GM06990 (cell line): ENCODE measurements at regions not wholly inside any gene's neighbourhood (a gene's known extent, or its start where the extent isn't known, plus 50 kb on each side); places are given as distances from the start of the nearest gene placed in this dataset.

Experiments used
- DNase-seq: peaks from one replicate; pipeline ENCODE4 v3.0.0-alpha.2; 2011; ENCODE audit not compliant: insufficient read length; ENCODE audit errors: extremely low read depth
- H3K27me3 ChIP-seq: replicated peaks from 2 replicates; pipeline ENCODE4 v1.6.0; 2011; ENCODE audit warnings: low read length; ENCODE audit not compliant: control insufficient read depth, insufficient read depth
- H3K36me3 ChIP-seq: 2 replicates; pipeline ENCODE4 v1.5.1; 2011; ENCODE audit warnings: low read length; ENCODE audit not compliant: control insufficient read depth, insufficient read depth
- H3K4me3 ChIP-seq: replicated peaks from 2 replicates; pipeline ENCODE4 v1.5.1; 2011; ENCODE audit warnings: low read depth, mild to moderate bottlenecking, control low read depth, low read length
- TF ChIP-seq, protein P1 (sequence below): IDR thresholded peaks from 2 replicates; pipeline ENCODE4 v1.5.1; 2011; ENCODE audit warnings: low read length, control low read depth, mild to moderate bottlenecking, inconsistent platforms; ENCODE audit not compliant: insufficient read depth, poor library complexity, severe bottlenecking

- TF ChIP-seq, protein P1, sequence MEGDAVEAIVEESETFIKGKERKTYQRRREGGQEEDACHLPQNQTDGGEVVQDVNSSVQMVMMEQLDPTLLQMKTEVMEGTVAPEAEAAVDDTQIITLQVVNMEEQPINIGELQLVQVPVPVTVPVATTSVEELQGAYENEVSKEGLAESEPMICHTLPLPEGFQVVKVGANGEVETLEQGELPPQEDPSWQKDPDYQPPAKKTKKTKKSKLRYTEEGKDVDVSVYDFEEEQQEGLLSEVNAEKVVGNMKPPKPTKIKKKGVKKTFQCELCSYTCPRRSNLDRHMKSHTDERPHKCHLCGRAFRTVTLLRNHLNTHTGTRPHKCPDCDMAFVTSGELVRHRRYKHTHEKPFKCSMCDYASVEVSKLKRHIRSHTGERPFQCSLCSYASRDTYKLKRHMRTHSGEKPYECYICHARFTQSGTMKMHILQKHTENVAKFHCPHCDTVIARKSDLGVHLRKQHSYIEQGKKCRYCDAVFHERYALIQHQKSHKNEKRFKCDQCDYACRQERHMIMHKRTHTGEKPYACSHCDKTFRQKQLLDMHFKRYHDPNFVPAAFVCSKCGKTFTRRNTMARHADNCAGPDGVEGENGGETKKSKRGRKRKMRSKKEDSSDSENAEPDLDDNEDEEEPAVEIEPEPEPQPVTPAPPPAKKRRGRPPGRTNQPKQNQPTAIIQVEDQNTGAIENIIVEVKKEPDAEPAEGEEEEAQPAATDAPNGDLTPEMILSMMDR: no peak
- no peak for DNase-seq
- H3K4me3 ChIP-seq: no peak overlapping the region
- no peaks in the 10 kb centered on the region for H3K36me3 ChIP-seq
- H3K27me3 ChIP-seq: no peaks in the 10 kb centered on the region
Observed at GRCh38 chr3:3578718-3579117, 220.5 kb upstream of the LRRN1 start.

DNA sequence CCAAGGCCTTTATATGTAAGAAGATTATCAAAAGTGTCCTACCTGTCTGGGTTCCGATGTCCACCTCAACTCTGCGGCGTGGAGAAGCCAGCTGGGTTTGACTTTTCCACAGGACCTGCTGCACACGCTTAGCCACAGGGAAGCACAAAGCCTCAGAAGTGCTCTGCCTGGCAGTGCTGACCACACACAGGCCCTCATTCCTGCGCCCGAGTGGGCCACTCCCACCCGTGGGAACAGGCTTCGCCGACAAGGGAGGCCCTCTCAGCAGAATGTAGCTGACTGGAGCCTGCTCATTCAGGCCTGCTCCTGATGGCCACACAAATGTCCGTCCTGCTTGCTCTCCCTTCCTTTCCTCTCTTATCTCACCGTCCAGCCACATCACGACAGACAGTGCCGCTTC is 221.4 kb upstream of the LRRN1 start:
- TF ChIP-seq, protein P1: no peak
- H3K36me3 ChIP-seq: no peaks in the 10 kb centered on the region
- DNase-seq: no peak
- no peaks in the 10 kb centered on the region for H3K27me3 ChIP-seq
- no peak overlapping the region for H3K4me3 ChIP-seq

DNA sequence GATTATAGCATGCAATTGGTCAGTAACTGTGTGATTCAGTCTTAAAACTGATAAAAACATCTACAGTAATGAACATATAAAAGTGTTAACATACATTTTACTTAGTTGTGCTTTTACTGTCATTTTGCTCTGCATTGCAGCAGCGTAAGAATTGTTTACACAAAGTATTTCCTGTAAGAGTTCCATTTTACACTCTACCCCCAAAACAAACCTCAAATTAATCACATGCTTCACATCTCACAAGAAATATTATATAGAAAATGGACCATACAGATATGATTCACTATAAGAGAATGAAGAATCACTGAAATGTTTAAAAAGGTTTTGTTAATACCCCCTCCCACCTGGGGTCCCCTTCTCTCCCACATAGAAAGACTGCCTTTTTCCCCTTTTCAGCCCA is 225.9 kb upstream of the LRRN1 start:
- no peak for DNase-seq
- TF ChIP-seq, protein P1: no peak
- Histone ChIP-seq H3K36me3 (no peaks in the 10 kb centered on the region), H3K4me3 (no peak overlapping the region), H3K27me3 (no peaks in the 10 kb centered on the region)

DNA sequence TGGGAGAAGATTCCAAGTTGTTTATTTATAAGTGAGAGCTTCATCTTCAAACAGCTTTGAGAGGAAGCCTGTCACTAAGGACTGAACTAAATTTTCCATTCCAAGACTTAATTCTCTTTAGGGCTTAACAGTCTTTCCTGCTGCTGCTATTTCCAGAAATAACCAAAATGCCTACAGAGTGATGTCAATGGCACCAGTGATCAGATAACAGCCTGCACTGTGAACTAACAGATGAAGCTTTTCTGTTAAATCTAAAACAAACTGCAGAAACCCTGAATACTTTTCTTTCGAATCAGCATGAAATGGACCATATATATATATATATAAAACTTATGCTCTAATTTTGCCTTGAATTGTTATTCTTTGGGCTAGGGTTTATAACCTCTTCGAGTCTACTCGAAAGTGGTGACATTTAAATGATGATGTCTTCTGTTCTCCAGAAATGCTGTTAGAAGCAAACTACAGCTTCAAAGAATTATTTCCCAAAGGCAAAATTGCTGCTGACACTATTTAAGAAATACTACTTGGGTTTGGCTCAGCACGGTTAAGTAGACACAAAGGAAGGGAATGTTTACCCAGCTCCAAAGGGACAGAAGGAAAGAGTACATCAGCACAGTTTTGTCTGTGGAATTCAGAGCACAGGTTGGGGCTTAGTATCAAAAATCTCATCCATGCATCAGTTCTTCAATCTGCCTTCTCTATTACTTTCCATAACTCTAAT is 238.5 kb upstream of the LRRN1 start:
- DNase-seq: no peak
- TF ChIP-seq, protein P1: no peak
- Histone ChIP-seq H3K36me3 (no peaks in the 10 kb centered on the region), H3K27me3 (no peaks in the 10 kb centered on the region), H3K4me3 (no peak overlapping the region)

GRCh38 chr3:3559786-3560185 is 239.4 kb upstream of the LRRN1 start:
- no peak overlapping the region for H3K4me3 ChIP-seq
- no peak for DNase-seq
- no peaks in the 10 kb centered on the region for H3K36me3 ChIP-seq
- TF ChIP-seq, protein P1: no peak
- H3K27me3 ChIP-seq: no peaks in the 10 kb centered on the region

DNA sequence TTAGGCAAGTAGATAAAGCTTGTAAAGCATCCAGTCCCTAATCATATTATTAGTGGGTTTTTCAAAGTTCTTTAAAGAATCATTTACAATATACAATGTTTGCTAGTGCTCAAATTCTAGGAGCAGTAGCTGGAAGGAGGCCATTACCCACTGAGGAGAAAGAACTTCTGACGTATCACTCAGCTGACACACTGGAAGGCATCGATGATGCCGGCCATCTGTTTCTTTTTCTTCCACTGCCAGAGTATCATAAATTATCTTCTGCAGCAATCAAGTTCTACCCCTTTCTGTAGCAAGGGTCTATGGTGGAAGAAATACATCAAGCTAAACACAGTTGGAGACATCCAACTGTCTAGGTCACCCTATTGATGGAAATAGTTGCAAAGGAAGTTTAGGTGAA is 243.2 kb upstream of the LRRN1 start:
- TF ChIP-seq, protein P1: no peak
- DNase-seq: no peak
- Histone ChIP-seq H3K4me3 (no peak overlapping the region), H3K27me3 (no peaks in the 10 kb centered on the region), H3K36me3 (no peaks in the 10 kb centered on the region)
